Ureter (tissue), 1 donor: ENCODE measurements at regions not wholly inside any gene's neighbourhood (a gene's known extent, or its start where the extent isn't known, plus 50 kb on each side); places are given as distances from the start of the nearest gene placed in this dataset.
"Not testable (repeated sequence)": the region's sequence is repeated elsewhere in the genome, so short reads cannot be mapped to it uniquely, and the experiment has no call there.

ENCODE experiments used
- DNase-seq: peaks from one replicate; pipeline ENCODE4 v3.0.0-alpha.2; 2020; ENCODE audit warnings: low spot score
- donor health status: DM: yes; HTN: yes; CAD: no.

DNA sequence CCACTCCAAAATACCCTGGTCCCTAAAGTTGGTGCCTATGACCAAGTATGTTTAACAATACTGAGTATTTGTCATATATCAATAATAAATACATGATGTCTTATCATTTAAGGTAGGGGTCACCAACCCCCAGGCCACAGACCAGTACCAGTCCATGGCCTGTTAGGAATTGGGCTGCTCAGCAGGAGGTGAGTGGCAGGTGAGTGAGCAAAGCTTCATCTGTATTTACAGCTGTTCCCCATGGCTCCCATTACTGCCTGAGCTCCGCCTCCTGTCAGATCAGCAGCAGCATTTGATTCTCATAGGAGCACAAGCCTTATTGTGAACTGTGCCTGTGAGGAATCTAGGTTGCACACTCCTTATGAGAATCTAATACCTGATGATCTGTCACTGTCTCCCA lies 126.2 kb downstream of the HNRNPD start:
- DNase-seq: no peak

DNA sequence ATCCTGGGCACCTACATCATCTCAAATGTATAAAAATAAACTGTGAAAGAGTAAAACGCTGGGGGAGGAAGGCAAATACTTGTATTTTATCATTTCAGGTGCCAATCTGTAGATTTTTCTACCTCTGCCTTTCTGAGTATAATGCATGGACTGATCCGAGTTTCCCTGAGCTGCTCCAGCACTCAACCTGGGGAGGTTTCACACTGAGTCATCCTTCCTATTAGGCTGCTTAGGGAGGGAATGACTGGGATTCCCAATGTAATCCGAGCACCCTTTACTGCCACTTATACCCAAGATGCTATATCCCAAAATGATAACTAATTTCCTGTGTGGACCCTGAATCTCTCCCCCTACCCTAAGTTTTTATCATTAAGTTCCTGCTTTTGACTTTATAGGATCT lies 126.6 kb downstream of the HNRNPD start:
- DNase-seq: no peak

DNA sequence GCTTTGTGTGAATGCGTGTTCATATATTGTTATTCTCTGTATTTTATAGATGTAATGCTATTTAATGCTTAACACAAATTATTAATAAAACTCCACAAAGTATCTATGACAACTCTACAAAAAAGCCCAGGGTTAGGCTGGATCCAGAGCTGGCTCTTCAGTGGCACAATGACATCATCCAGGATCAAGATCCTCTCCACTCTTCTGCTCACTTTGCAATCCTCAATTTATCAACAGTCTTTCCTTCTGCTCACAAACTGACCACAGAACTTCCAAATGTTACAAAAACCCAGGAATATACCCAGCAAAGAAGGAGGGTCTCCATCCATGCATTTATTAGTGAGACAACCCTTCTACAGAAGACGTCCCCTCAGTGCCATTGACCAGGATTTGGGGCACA lies 132.3 kb downstream of the HNRNPD start:
- no peak for DNase-seq

DNA sequence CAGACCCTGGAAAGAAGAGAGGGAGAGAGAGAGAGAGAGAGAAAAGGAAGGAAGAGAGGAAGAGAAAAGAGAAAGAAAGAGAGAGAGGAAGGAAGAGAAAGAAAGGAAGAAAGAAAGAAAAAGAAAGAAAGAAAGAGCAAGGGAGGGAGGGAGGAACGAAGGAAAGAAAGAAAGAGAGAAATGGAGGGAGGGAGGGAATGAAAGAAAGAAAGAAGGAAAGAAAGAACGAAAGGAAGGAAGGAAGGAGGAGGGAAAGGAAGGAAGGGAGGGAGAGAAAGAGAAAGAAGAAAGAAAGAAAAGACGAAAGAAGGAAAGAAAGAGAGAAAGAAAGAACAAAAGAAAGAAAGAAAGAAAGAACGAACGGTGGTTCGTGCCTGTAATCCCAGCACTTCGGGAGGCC lies 133.4 kb downstream of the HNRNPD start:
- DNase-seq: no peak

DNA sequence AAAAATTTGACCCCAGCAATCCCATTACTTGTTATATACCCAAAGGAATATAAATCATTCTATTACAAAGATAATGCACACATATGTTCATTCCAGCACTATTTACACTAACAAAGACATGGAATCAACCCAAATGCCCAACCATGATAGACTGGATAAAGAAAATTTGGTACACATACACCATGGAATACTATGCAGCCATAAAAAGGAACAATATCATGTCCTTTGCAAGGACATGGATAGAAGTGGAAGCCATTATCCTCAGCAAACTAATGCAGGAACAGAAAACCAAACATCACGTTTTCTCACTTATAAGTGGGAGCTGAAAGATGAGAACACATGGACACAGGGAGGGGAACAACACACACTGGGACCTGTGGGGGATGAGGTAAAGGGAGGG lies 136.6 kb downstream of the HNRNPD start:
- DNase-seq: not testable (repeated sequence)

DNA sequence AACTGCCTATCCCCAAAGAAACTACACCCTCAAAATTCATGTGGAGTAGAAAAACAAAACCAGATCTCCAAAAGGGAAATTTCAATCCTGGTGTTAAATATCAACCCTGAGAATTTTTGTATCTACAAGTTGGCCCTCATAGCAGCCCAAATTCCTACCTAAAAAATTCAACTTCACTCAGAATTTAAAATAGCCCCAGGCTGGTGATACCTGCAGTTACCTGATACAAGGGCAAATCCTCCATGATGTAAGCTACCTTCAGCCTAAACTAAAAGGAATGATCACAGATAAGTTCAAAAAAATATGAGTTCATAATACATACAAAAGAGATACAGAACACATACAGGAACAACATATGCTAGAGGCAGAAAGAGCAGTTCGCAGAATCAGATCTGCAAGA lies 138.4 kb downstream of the HNRNPD start:
- DNase-seq: no peak

DNA sequence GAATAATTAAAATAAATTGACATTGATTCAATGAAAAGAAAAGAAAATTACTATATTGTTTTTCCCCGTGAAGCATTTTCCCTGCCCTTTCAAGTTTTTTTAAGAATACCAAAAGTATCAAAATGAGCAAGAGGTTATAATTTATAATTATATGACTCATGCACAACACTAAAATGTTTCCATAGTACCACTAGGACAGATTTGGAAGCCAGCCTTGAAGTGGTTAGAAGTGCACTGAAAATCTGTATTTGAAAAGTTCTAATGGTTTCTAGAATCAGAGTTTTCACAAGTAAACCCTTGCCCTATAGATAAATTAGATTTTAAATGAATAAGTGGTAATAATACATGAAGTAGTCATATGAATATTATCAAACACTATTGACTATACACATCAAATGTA lies 140.9 kb downstream of the HNRNPD start:
- DNase-seq: no peak

DNA sequence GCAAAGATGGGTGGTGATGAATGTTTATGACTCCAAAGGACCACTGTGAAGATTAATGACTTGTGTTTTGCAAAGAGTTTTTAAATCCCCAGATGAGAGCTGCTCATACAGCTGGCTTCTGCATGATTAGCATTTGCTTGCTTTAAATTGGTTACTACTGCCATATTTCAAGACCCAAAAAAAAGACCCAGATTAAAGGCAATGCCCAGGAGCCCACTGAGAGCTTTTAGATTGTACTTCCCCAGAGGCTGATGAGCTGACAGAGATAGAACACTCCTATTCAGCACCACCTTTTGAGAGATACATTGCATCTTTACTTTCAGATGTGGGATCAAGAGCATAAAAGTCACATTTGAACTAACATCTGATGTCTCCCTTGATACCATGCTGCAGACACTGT lies 142.0 kb downstream of the HNRNPD start:
- no peak for DNase-seq

GRCh38 chr4:82230306-82230705 lies 143.5 kb downstream of the HNRNPD start:
- no peak for DNase-seq

DNA sequence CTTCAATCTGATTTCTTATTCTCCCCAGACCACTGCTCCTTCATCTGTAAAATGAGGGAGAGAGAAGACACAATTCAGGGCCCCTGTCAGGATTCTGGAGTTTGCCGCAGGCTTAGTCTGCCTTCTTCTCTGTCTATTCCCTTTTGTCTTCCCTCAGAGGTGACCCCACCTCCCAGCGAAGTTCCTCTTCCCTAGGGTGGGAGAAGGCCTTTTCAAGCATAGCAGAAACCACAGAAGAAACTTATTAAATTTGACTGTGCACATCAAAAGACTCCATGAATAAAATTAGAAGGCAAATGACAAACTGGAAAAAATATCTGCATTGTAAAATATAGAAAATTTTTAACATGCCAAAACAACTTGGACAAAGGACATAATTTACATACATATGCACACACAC lies 148.8 kb downstream of the HNRNPD start:
- DNase-seq: no peak

- no peak for DNase-seq
Measured at GRCh38 chr4:82223715-82224114, 150.1 kb downstream of the HNRNPD start.

- no peak for DNase-seq
Measured at GRCh38 chr4:82219346-82219745, 154.4 kb downstream of the HNRNPD start.

DNA sequence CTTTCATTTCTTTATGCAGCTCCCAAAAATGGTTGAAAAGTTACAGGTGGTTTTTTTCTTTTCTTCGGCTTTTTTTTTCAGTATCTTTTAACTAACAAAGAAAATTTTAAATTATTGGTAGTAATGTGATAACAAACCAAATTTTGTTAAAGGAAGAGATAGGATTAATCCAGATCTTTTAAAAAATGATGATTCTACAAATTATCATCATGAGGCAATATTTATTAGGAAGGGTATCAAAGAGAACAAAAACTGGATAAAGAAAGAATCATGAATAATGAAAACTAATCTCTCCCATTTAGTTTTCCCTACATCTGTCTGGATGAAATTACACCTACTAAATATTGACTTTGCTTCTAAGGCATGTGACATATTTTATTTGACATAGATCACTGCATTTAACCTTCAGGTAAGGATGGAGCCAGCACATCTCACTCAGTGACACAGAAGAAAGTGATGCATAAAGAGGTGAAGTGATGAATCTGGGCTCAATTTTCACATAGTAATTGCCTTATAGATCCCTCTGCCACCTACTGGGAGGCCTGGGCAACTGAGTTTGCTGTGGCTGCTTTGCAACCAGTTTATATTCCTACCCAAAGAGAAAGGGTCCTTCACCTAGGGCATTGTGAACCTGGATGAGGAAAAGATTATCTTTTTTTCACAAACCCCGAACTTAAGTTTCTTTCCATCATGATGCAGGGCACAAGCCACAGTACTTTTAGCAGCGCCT lies 155.6 kb downstream of the HNRNPD start:
- no peak for DNase-seq

- DNase-seq: no peak
Measured at GRCh38 chr4:82216219-82216618, 157.6 kb downstream of the HNRNPD start.

DNA sequence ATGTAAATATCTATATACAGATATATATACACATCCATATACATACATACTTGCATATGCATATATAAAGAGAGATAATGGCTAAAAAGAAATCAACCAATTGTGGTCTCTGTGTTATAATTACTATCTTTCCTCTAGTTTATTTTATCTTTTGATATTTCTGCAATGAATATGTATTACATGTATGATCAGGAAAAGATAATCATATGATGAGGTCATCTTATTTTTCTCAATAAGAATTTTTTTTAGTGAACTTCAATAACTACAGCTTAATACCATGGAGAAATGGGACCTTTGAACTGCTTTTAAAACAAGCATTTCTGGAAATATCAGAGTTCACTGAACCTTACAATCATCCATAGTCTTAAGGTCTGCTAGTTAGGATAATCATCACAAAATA lies 158.0 kb downstream of the HNRNPD start:
- no peak for DNase-seq

GRCh38 chr4:82215039-82215438 lies 158.8 kb downstream of the HNRNPD start:
- DNase-seq: no peak

DNA sequence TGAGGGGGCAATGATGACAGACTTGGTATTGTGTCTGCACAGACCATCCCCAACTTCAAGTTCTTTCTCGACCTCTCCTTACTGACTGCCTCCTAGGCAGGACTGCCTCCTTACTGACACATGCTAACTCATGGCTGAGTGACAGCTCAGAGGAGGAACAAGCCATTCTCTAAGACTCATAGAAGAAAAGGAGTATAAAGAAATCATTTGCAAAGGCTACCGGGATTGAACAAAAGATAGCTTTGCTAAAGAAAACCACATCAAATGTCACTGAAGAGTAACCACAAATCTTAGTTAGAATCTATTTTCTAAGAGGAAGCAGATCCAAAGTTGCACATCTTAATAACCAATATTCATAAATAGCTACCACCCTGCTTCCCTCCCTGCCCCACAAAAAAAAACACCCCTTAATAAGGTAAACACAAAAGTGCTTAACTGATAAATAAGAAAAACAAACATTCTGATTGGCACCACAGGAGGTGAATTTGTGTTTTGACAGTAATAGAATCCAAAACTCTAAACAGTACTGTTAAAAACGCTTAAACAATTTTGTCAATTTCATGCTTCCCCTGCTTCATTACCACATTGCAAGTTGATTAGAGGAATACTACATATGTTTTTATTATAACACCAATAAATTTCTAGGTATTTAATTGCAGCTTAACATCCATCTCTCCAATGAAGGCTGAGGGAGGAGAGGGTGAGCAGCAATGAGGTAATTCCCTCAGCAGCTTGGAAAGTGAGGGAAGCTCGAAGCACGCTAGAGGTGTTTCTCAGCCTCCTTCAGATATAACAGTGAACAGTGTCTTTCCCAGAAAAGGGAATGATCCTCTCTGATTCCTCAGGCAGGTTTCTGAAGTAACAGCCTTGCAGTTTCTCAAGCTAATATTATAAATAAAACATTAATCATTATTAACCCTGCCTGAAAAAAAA lies 160.0 kb downstream of the HNRNPD start:
- no peak for DNase-seq

DNA sequence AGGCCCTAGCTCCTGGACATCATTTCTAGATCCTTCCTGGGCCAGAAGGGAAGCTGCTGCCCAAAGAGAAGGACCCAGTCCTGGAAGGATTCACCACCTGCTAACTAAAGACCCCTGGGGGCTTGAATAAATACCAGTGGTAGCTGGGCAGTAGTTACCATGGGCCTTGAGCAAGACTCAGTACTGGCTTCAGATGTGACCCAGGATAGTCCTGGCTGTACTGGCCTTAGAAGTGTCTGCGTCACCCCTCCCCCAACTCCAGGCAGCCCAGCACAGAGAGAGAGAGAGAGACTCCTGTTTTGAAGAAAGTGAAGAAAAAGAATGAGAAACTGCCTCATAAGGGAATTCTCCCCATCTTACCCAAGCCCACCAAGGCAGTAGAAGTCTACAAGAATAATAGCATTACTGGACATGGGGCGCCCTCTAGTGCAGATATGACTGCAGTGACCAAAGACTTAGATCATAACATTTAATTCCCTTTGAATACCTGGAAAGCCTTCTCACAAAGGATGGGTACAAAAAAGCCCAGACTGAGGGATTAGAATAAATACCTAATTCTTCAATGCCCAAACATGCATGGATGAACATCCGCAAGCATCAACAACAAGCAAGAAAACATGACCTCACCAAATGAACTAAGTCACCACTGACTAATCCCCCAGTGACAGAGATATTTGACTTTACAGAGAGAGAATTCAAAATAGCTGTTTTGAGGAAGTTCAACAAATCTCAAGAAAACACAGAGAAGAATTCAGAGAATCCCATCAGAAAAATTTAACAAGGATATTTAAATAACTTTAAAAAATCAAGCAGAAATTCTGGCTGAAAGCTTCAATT lies 171.8 kb downstream of the HNRNPD start:
- DNase-seq: no peak

GRCh38 chr4:82201303-82201702 lies 172.5 kb downstream of the HNRNPD start:
- no peak for DNase-seq

GRCh38 chr4:82200046-82200445 lies 173.7 kb downstream of the HNRNPD start:
- DNase-seq: no peak

- no peak for DNase-seq
Measured at GRCh38 chr4:82194329-82194728, 179.5 kb downstream of the HNRNPD start.

- DNase-seq: no peak
Measured at GRCh38 chr4:82192017-82192673, 181.6 kb downstream of the HNRNPD start.
